Hepatocyte (in vitro differentiated cells): ENCODE measurements at regions not wholly inside any gene's neighbourhood (a gene's known extent, or its start where the extent isn't known, plus 50 kb on each side); places are given as distances from the start of the nearest gene placed in this dataset.

Experiments
- CTCF ChIP-seq: fragments of 200-600 bp; sonication (generic); IDR thresholded peaks from 2 replicates; pipeline ENCODE4 v1.5.1; 2016; ENCODE audit warnings: antibody characterized with exemption, mild to moderate bottlenecking; ENCODE audit not compliant: poor library complexity
- EZH2 ChIP-seq: fragments of 200-600 bp; sonication (generic); IDR thresholded peaks from 2 replicates; pipeline ENCODE4 v1.6.1; 2016; ENCODE audit warnings: antibody characterized with exemption, mild to moderate bottlenecking, borderline replicate concordance
- EZH2phosphoT487 ChIP-seq: fragments of 200-600 bp; sonication (generic); IDR thresholded peaks from one replicate; pipeline ENCODE4 v1.6.1; 2018; ENCODE audit warnings: antibody characterized with exemption, mild to moderate bottlenecking, low read depth, moderate library complexity; ENCODE audit not compliant: unreplicated experiment, severe bottlenecking

GRCh38 chr16:52727849-52728248, 180.9 kb upstream of the TOX3 start:
- TF ChIP-seq CTCF (no peak), EZH2phosphoT487 (no peak), EZH2 (no peak)
